GM18868 (cell line): ENCODE measurements at regions not wholly inside any gene's neighbourhood (a gene's known extent, or its start where the extent isn't known, plus 50 kb on each side); places are given as distances from the start of the nearest gene placed in this dataset.
"Not testable (repeated sequence)": the region's sequence is repeated elsewhere in the genome, so short reads cannot be mapped to it uniquely, and the experiment has no call there.

Experiments
- ATAC-seq: cut with Tn5 transposase; IDR thresholded peaks from one replicate; pipeline ENCODE4 v1.9.1; 2021; ENCODE audit warnings: mild to moderate bottlenecking, moderate library complexity; ENCODE audit not compliant: unreplicated experiment

- no peak for ATAC-seq
These were observed 771.7 kb upstream of the TMEM132C start for GRCh38 chr12:127494961-127495915.

GRCh38 chr12:127496255-127496654 lies 770.7 kb upstream of the TMEM132C start:
- ATAC-seq: no peak

GRCh38 chr12:127500512-127501035 lies 766.4 kb upstream of the TMEM132C start:
- ATAC-seq: no peak

- no peak for ATAC-seq
These were observed 765.1 kb upstream of the TMEM132C start for GRCh38 chr12:127501916-127502315.

- ATAC-seq: no peak
These were observed 763.7 kb upstream of the TMEM132C start for GRCh38 chr12:127503246-127503645.

- not testable (repeated sequence) for ATAC-seq
These were observed 763.0 kb upstream of the TMEM132C start for GRCh38 chr12:127503996-127504395.

GRCh38 chr12:127504874-127505273 lies 762.1 kb upstream of the TMEM132C start:
- no peak for ATAC-seq

GRCh38 chr12:127507341-127507740 lies 759.6 kb upstream of the TMEM132C start:
- ATAC-seq: no peak

- no peak for ATAC-seq
These were observed 757.7 kb upstream of the TMEM132C start for GRCh38 chr12:127509066-127509778.

- no peak for ATAC-seq
These were observed 751.0 kb upstream of the TMEM132C start for GRCh38 chr12:127515941-127516340.

- ATAC-seq: no peak
These were observed 750.5 kb upstream of the TMEM132C start for GRCh38 chr12:127516467-127516866.

GRCh38 chr12:127519779-127520178 lies 747.2 kb upstream of the TMEM132C start:
- no peak for ATAC-seq

GRCh38 chr12:127526925-127527324 lies 740.0 kb upstream of the TMEM132C start:
- no peak for ATAC-seq

GRCh38 chr12:127528551-127528950 lies 738.4 kb upstream of the TMEM132C start:
- no peak for ATAC-seq

- no peak for ATAC-seq
These were observed 735.4 kb upstream of the TMEM132C start for GRCh38 chr12:127531542-127531941.

- no peak for ATAC-seq
These were observed 733.6 kb upstream of the TMEM132C start for GRCh38 chr12:127533353-127533752.

- no peak for ATAC-seq
These were observed 730.0 kb upstream of the TMEM132C start for GRCh38 chr12:127536833-127537428.

GRCh38 chr12:127538316-127538715 lies 728.7 kb upstream of the TMEM132C start:
- ATAC-seq: no peak

GRCh38 chr12:127539226-127539858 lies 727.6 kb upstream of the TMEM132C start:
- ATAC-seq: no peak

GRCh38 chr12:127542391-127542790 lies 724.6 kb upstream of the TMEM132C start:
- ATAC-seq: no peak

- ATAC-seq: no peak
These were observed 724.0 kb upstream of the TMEM132C start for GRCh38 chr12:127542931-127543330.
